Fibroblast of the conjunctiva (primary cell): ENCODE measurements at regions not wholly inside any gene's neighbourhood (a gene's known extent, or its start where the extent isn't known, plus 50 kb on each side); places are given as distances from the start of the nearest gene placed in this dataset.
"Not testable (repeated sequence)": the region's sequence is repeated elsewhere in the genome, so short reads cannot be mapped to it uniquely, and the experiment has no call there.

Experiments used
- DNase-seq: peaks from one replicate; pipeline ENCODE4 v3.0.0-alpha.2; 2010; ENCODE audit warnings: low read depth

- DNase-seq, result not testable (repeated sequence)
Measured at GRCh38 chr22:25458631-25459030, 105.8 kb upstream of the GRK3 start.

DNA sequence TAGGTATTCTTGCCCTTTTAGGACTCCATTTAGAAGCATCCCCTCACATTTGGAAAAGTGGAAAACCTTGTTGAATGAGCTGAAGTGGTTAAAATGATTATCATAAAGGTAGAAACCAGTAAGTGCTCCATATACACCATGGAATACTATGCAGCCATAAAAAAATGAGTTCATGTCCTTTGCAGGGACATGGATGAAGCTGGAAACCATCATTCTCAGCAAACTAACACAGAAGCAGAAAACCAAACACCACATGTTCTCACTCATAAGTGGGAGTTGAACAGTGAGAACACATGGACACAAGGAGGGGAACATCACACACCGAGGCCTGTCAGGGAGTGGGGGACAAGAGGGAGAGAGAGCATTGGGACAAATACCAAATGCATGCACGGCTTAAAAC is 103.8 kb upstream of the GRK3 start:
- not testable (repeated sequence) for DNase-seq

DNA sequence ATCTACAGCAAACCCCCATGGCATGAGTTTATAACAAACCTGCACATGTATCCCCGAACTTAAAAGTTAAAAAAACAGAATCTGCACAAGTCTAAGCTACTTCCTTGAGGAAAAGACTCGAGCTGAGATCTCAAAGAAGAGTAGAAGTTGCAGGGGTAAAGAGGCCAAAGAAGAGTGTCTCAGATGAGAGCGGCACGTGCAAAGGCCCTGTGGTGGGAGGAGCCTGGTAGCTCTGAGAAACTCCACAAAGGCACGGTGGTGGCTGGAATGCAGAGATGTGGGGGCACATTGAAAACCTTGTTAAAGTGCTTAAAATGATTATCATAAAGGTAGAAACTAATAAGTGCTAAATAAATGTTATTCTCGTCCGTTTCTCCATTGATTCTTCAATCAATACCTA is 103.2 kb upstream of the GRK3 start:
- no peak for DNase-seq

DNA sequence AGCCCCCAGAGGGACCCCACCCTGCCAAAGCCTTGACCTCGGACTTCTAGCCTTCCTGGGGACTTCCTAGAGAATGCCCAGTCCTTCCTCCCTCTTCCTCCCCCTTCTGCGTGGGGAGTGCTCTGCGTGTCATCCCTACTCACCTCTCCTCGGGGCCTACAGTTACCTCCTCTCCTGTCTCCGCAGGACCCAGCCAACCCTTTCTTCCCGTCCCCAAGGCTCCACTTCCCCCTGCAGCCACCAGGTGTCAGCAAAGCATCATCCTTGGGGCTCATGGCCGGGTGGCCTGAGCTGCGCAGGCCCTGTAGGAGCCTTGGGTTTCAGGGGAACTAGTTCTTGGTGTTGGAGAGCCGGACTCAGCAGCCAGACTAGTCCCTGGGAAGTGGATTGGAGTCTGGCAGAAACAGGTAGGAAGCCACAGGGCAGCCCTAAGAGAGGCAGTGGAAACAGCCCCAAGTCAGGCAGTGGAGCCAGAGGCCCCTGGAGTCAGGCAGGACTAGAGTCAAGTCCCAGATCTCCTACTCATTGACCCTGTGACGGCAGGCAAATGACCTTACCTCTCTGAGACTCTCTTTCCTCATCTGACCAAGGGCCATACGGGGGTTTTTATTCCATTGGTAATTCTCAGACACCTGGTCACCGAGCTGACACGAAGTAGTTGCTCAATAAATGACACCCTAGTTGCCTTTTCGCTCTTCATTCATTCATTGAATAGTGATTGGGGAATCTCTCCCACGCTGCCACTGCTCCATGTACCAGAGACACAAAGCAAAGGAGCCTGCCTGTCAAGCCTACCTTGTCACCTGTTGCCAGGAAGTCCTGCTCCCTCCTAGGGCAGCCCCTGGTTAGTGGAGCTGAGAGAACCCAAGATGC is 101.8 kb upstream of the GRK3 start:
- DNase-seq, result peak; percentile 49

DNA sequence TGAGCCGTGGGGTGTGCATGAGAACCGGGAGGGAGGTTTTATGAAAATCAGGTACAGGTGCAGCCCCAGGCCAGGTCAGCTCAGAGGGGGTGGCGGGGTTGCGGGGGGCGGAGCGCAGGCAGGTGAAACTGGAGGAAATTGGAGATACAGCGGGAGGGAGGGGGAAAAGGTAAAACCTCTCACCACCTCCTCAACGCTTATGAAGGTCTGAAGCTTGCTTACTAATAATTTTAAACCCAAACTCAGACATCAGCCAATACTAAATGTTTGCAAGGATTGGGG is 101.2 kb upstream of the GRK3 start:
- DNase-seq, result not testable (repeated sequence)

DNA sequence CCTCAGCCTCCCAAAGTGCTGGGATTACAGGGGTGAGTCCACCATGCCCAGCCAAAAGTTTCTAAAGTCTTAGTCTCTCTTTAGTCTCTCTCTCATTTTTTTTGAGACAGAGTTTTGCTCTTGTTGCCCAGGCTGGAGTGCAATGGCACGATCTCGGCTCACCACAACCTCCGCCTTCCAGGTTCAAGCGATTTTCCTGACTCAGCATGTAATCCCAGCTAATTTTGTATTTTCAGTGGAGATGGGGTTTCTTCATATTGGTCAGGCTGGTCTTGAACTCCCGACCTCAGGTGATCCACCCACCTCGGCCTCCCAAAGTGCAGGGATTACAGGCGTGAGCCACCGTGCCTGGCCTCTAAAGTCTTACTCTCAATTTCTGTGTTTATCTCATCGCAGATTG is 100.1 kb upstream of the GRK3 start:
- not testable (repeated sequence) for DNase-seq

GRCh38 chr22:25465949-25466348 is 98.5 kb upstream of the GRK3 start:
- DNase-seq, result no peak

DNA sequence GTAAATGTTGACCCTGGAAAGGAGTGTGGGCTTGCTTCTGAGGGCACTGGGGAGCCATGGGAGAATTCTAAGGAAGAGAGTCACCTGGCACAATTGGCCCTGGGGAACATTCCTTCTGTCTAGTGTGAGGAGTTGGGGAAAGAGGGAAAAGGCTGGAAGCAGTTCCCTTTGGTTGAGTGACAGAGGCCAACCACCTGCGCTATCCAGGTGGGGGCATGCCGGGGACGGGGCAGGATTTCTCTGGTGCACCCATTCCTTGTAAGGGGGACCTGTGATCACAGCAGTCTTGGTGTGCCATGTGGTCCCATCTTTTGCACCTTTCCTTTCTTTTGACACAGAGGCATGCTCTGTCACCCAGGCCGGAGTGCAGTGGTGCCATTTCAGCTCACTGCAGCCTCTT is 92.1 kb upstream of the GRK3 start:
- no peak for DNase-seq

GRCh38 chr22:25475257-25476022 is 89.0 kb upstream of the GRK3 start:
- DNase-seq, result no peak

GRCh38 chr22:25477358-25477757 is 87.1 kb upstream of the GRK3 start:
- DNase-seq, result no peak

DNA sequence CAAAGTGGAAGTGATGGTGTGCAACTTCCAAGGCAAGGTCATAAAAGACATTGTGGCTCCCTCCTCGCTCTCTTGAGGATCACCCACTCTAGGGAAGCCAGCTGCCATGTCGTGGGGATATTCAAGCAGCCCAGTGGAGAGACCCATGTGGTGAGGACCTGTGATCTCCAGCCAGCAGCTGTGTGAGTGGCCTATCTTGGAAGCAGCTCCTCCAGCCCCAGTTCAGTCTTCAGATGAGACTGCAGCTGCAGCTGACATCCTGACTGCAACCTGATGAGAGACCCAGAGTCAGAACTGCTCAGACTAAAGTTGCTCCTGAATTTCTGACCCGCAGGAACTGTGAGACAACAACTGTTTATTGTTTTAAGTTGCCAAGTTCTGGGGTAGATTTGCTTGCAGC is 86.4 kb upstream of the GRK3 start:
- DNase-seq, result no peak

GRCh38 chr22:25478528-25478927 is 85.9 kb upstream of the GRK3 start:
- DNase-seq, result no peak

DNA sequence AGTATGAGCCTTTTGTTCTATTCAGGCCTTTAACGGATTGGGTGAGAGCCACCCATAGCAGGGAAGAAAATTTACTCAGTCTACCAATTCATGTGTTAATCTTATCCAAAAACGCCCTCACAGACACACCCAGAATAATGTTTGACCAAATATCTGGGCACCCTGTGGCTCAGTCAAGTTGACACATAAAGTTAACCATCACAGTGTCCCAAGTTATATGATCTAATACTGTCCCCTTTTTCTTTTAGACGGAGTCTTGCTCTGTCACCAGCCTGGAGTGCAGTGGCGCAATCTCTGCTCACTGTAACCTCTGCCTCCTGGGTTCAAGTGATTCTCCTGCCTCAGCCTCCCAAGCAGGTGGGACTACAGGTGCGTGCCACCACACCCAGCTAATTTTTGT is 83.6 kb upstream of the GRK3 start:
- not testable (repeated sequence) for DNase-seq

GRCh38 chr22:25482091-25482760 is 82.2 kb upstream of the GRK3 start:
- DNase-seq, result no peak

DNA sequence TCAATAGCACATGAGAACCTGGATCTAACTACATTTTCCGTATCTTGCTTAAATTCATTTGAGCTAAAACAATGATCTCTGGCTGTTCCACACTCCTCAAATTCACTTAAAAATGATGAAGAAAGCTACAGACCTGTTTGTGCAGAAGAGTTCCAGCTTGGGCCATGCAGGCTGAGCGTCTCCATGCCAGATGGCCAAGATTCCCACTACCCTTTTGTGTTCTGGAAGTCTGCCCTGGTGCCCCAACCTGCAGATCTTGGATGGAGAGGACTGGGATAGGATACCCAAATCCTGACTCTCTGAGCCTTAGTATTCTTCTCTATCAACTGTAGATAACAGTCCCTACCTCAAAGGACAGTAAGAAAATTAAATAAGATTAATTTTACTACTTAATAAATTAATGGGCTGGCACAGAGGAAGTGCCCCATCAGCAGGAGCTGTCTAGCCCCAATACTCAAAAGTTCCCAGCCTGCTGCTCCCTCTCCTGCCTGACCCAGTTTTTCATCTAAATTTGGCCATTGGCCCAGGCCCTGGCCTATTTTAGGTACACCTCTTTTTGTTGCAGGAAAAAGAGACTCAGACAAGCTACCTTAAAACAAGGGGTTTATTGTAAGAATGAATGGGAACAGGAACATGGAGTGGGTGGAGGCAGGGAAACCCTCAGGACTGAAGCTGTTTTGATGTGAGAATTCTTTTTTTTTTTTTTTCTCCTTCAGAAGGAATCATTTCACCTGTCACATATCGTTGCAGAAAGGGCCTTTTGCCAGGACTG is 81.4 kb upstream of the GRK3 start:
- DNase-seq, result no peak

DNA sequence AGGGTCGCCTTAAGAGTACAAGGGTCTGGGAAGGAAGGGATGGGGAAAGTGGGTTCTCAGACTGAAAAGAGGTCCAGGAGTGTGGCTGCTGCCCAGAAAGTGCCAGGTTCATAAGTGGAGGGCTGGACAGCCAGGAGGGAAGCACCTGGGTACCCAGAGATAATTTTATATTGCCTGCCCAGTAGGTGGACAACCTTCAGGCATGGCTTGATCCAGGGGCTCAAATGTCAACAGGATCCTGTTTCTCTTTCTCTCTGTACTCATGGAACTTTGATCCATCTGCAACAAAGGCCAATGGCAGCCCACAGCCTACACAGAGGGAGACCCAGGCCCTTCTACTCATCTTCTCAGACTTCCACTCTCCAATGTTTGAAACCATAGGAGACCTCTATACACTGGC is 80.5 kb upstream of the GRK3 start:
- DNase-seq, result no peak

- no peak for DNase-seq
Measured at GRCh38 chr22:25484521-25485315, 79.8 kb upstream of the GRK3 start.

GRCh38 chr22:25485626-25486545 is 78.6 kb upstream of the GRK3 start:
- DNase-seq, result no peak

- no peak for DNase-seq
Measured at GRCh38 chr22:25487508-25487907, 77.0 kb upstream of the GRK3 start.
